ENCODE measurements at regions not wholly inside any gene's neighbourhood (a gene's known extent, or its start where the extent isn't known, plus 50 kb on each side); places are given as distances from the start of the nearest gene placed in this dataset.
A peak's percentile ranks its signal among the peaks of the same experiment; 100 is the strongest.

DNA sequence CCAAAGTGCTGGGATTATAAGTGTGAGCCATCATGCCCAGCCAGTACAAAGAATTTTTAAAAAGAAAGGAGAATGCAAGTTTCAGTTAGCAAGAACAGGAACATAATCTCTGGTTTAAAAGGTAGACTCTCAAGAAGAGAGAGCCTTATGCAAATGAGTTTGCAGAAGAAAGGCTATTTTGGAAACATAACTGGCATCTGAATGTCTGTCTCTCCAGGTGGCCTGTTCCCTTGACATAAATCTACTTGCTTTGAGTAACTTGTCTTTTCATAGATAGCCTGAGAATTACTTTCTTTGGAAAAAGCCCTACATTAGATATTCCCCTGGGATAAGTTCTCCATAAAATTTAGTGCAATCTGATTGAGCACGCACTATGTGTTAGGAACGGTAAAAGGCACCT, 109.6 kb downstream of the ICOS start:
- no peak for DNase-seq (ENCODE audit: low read depth in 2 of 2)

DNA sequence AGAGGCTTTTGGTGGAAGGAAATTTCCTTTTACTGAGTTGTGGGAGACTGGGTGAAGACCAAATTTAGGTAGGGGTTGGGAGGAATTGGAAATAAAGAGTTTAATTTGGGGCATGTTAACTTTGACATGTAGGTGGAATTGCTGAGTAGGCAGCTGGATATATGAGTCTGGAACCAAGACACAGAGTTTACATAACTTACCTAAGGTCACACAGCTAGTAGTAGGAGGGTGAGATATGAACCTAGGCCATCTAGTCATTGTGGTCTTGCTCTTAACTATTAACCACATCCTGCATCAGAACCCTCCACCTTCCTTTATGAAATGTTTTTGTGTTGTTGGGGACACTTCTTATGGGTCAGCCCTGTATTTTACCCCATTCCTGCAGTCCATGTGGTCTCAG, 113.1 kb downstream of the ICOS start:
- DNase-seq (ENCODE audit: low read depth in 2 of 2): no peak

DNA sequence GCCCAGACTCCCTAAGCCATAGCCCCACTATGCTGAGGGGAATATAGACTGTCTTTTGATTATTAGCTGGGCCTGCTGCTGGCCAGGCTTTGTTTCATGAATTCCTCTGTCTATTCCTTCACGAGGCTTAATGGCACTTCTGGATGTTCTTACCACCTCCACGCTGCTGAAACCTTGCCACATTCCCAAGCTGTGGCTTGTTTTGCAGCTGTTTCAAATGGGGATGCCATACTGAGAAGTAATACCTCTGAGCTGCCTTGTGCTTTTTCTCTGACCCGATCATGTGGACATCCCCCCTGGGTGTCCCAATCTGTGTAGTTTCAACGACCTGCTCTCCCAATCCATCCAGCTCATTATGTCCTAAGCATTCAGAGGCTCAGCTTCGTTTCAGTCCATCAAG, 114.1 kb downstream of the ICOS start:
- no peak for DNase-seq (ENCODE audit: low read depth in 2 of 2)

DNA sequence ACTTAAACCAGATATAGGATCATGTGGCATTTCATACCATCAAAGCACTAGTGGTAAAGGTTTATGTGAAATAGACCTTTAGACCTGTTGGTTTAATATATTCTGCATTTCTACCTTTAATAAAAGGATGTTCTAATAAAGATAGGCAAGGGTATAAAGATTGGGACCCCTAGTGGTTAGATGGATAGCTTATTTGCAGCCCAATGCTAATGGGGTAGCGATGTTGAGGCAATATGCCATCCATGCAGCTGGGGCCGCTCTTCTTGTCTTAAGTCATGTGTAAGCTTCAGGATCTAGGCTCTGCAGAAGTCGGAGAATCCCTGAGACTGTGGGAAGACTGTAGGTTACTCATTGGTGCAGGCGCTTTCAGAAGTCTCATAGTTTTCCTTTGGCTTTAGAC, 114.9 kb downstream of the ICOS start:
- DNase-seq (ENCODE audit: low read depth in 2 of 2): no peak

DNA sequence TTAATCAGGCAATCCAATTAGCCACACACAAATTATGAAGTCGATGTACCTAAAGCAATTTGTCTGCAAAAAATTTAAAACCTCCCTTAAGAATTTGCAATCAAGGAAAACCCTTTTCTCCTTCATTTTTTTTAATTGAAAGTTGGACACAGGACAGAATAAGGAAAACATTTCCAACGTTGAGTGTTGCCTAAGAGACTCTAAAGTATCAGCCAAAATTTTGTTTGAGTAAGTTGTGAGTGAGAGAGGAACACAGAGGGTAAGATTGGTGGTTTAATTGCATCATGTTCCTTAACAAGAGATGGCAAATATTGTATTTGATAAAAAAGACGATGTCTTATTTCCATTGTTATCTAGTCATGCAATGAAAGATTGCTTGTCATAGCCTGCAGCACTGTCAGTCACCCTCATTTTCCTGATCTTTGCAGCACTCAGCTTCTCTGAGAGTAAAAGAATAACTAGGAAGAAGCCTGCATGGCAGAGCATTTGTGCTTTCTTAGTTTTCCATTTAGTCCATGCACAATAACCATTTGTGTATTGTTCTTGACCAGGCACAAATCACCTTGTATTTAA, 115.5 kb downstream of the ICOS start:
- DNase-seq (ENCODE audit: low read depth in 2 of 2): no peak

DNA sequence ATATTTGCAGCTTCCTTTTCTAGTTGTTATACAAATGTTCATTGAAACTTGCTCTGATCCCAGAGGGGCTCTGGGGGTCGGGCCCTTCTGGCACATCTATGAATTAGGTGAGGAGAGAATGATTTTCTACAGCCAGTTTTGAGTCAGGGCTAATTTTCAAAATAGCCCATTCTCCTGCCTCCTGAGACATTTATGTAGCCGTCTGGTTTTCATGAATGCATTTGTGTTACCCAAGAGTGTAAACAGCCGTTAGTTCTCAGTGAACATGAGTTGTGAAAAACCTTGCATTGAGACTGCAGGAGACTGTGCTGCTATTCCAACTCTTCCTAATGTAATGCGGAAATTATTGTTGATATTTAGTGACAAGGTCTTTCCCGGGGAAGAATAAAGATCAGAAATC, 122.5 kb downstream of the ICOS start:
- DNase-seq (ENCODE audit: low read depth in 2 of 2): no peak

DNA sequence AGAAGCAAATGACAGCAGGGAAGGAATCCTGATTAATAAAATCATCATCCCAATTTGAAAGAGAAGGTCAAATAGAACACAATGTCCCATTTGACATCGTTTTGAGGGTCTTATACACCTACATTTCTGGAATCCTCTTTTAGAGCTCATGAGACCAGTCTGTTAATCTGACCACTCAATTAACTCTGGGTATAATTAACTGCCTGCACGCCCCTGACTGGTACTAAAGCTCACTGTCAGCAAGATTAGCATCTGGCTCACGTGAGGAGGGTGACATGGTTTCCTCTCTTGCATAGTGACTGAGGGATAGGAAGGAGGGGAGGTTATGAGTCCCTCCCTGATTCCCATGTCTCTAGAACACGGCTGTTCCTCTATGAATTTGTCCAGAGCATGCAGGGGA, 124.3 kb downstream of the ICOS start:
- DNase-seq (ENCODE audit: low read depth in 2 of 2): no peak

DNA sequence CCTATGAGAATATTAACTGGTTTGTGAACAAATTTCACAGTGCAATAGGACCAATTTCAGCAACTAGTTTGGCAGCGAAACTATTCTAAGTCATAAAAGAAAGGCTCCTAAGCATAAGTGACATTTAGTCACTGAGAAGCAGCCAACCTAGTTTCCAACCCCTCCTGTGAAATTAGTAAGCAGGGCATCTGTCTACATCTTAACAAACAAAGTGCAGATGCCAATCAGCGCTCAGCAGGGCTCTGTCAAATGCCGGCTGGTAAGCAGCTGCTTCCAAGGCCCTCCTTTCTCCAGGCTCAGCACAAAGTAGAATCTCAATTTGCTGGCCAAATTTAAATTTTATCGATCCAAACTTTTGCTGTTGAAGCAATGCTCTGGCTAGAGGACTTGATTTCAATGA, 124.7 kb downstream of the ICOS start:
- DNase-seq (ENCODE audit: low read depth in 2 of 2): no peak

DNA sequence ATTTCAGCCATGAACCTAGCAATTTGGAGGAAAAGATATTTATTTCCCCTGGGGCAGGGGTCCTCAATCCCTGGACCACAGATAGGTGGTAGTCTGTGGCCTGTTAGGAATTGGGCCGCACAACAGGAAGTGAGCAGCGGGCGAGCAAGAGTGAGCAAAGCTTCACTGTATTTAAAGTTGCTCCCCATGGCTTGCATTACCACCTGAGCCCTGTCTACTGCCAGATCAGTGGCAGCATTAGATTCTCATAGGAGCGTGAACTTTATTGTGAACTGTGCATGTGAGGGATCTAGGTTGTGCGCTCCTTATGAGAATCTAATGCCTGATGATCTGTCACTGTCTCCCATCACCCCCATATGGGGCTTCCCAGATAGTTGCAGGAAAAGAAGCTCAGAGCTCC, 127.6 kb downstream of the ICOS start:
- no peak for DNase-seq (ENCODE audit: low read depth in 2 of 2)

DNA sequence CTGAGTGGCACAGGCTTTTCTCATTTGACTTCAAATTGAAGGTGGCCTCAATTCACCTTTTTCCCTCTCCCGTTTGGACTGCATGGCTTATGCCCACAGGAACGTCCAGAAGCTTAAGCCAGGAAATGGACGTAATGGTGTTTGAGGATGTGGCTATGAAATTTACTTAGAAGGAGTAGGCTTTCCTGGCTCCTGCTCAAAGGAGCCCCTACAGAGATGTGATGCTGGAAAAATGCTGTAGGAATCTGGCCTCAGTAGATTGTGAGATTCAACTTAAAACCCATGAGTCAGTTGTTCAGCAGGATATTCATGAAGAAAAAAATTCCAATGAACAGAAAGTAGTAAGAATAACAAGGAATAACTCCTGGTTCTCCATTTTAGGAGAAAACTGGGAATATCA, 129.0 kb downstream of the ICOS start:
- DNase-seq (ENCODE audit: low read depth in 2 of 2): no peak

DNA sequence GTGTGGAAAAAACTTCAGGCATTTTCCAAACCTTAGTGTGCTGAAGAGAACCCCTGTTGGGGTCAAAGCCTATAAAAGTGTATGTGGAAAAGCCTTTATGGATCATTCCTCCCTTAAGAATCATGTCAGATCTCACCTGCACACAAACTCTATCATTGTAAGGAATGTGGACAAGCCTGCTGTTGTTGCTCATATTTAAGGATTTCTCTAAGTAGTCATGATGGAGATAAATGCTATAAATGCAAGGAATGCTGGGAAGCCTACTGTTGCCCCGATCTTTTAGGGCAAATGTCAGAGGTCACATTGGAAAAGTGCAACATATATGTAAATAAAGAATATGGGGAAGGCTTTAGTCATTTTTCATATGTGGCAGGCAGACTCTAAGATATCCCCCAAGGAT, 129.5 kb downstream of the ICOS start:
- no peak for DNase-seq (ENCODE audit: low read depth in 2 of 2)

DNA sequence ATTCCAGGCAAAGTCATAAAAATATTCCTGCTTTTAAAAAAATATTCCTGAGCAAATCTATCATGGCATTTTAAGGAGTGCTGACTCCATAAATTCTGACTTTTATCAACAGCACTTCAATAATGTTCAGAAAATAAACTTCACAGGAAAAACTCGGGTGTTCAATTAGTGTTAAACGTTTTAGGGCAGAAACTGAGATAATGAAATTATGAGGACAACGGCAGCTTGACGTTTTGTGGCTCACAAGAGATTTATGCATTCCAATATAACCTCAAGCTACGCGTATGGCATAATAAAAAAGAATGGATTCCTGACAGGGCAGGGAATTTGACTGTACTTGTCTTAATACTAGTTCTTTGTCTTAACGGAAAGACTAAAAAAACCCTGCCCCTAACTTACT, 133.2 kb downstream of the ICOS start:
- DNase-seq (ENCODE audit: low read depth in 2 of 2): no peak

DNA sequence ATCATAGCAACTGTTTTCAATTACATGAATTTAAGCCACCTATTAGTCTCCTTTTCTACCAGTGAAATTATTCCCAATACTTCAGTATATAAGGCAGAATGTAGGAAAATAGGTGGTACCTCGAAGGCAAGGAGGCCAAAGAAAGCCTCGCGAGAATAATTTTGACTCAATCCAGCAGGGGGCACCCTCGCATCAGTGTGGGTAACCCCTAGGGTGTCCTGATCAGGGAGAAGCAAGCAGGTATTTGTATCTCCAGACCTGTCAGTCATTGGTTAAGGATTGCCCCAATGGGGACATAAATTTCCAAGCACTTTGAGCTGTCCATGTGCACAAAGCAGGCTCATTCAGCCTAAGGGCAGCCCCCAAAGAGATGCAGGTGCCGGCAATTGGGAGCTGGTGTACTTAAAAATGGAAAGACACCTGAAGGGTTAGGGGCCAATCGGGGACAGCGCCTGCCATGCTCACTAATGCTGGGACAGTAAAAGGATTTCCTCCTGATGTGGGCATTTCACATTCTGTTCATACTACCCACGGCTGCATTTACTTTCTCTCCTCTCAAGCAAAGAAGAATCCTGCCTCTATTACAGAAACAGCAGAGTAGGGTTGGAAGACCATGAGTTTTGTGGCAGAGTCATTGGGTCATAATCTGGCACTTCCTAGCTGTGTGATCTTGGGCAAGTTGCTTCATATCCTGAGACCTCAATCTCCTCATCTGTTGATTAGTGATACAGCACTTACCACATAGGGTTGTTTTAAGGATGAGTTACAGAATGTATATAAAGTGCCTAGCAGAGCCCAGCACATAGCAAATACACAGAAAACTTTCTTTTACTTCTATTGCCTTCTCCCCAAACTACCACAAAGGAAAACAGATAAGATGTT, 136.1 kb downstream of the ICOS start:
- DNase-seq (ENCODE audit: low read depth in 2 of 2): no peak

DNA sequence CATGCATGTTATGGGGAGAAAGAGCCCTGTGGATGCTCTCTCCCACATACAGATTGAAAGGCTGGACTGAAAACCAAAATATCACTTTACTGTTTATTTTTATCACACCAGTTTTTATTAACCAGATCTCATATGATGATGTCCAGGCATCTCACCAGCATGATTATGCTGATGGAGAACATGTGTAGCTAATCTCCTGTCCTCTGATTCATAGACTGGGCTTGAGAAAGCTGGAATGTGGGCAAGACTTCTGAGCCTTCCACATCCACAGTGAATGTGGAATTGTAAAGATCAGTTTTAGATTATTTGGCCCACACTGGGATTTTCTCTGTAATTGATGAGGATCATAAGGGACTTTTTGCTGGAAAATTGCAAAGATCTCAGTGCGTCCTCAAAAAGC, 137.9 kb downstream of the ICOS start:
- DNase-seq (ENCODE audit: low read depth in 2 of 2): peak; percentile 18 to 25

DNA sequence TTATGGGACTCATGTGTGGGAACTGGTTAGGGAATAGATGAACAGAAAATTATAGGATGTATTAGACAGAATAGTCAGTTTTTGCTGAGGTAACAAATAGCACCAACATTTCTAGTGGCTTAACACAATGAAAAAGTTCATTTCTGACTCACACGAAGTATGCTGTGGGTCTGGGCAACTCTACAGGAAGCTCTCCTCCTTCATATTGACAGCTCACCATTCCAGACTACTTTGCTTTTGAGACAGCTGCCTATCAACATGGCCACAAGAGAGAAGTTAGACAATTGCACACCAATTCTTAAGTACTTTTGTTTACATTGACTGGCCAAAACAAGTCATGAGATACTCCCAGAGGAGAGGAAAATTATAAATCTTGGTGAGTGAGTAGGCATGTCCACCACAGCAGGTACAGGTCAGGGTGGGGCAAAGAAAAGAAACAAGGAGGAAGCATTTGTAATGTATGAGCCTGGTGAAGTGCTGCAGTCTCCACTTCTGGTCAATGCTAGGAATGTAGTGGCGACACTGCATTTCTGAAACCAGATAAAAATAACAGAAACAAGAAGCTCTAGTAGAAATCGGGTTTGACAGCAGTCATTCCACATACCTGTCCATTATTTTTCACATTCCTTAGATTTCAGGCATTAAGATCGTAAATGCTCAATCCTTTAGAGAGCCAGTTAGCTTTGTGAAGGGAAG, 141.6 kb downstream of the ICOS start:
- no peak for DNase-seq (ENCODE audit: low read depth in 2 of 2)

DNA sequence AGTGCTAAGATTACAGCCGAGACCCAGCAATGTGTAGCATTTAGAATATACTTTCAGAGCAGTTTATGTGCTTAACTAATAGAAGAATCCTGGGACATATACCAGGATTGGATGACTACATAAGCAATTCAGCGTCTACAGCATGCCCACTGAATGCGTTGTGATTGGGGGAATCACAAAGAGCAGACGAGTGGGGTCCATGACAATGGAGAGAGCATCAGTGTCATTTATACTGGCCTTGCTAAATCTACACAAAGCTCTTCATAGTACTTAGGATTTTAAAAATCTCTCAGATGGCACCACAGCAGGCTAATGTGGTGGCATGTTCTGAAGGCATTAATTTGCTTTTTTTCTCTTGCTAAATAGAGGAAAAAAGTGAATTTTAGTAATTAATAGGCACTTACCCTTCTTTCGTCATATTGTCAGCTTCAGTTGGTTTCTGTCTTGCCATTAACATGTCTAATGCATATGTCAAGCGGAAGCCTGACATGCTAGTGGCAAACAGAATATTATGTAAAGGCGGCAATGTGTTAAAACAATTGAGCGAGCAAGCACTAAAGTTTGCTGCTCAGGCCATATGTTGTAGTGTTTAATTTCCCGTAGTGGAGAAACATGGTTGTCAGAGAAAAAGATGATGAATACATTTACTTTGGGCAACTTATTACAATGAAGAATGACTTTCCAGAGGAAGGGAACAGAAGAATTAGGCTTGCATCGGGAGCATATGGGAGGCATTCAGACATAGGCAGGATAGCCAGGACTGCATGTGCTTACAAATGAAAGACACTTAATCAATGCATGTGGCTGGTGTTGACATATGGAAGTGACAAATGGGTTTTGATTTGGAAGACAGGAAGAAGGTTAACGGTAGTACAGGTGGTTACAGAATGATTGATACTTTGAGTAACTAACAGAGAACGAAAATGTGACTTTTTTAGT, 145.2 kb downstream of the ICOS start:
- no peak for DNase-seq (ENCODE audit: low read depth in 2 of 2)

DNA sequence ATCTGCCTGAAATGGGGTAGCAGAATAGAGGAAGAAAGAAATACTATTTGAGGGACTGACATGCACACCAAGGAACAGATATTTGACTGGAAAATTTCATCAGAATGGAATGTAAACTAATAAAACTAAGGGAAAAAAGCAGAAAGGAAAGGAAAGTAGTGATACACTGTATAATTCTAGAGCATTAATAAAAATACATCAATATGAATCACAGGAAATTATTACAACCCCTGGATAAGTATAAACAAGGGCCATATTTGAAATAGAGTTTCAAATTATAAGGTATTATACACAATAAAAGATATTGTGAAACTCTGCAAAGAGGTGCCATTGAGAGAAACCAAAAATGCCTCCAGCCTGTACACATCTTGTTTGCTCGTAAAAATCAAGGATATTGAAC, 149.6 kb downstream of the ICOS start:
- no peak for DNase-seq (ENCODE audit: low read depth in 2 of 2)

DNA sequence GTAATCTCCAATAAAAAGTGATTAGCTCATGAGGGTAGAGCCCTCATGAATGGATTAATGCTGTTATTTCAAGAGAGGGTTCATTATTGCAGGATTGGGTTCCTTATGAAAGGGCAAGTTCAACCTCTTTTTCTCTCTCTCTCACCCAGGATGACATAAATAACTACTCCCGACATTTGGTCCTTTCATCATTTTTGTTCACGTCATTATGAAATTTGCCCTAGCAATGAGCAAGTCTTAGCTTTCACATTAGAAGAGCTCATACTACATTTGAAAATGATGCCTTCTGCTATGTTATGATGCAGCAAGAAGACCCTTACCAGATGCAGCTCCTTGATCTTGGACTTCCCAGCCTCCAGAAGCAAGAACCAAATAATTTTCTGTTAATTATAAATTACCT, 152.5 kb downstream of the ICOS start:
- no peak for DNase-seq (ENCODE audit: low read depth in 2 of 2)

DNA sequence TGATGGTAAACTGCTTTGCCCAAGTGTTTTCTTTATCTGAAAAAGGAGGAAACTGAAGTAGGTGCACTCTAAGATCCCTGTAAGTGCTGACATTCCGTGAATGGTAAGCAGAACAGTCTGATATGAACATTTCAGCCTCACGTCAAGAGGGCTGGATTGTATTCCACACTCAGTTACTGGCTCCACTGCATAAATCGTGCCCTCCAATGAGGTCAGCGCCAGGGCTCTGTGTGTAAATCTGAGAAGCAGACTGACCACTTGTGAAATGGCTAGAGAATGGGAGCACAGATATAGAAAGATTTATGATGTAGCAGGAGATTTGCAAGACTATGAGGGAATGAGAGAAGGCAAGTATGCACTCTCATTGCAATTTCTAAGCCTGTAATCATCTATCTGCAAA, 153.0 kb downstream of the ICOS start:
- no peak for DNase-seq (ENCODE audit: low read depth in 2 of 2)

DNA sequence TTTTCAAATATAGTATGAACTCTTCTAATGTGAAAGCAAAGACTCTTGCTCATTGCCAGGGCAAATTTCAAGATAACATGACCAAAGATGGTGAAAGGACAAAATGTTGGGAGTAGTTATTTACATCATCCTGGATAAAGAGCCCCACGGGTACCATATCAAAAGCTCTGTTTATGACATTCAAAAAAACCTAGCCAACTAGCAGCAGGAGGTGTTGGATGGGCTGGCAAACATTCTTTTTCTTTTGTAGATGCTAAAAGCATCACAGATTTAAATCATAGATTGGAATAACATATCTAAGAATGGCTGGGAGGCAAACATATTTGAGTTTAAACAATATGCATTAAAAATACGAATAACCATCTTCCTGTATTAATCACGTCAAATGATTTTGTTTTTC, 153.5 kb downstream of the ICOS start:
- DNase-seq (ENCODE audit: low read depth in 2 of 2): no peak

DNA sequence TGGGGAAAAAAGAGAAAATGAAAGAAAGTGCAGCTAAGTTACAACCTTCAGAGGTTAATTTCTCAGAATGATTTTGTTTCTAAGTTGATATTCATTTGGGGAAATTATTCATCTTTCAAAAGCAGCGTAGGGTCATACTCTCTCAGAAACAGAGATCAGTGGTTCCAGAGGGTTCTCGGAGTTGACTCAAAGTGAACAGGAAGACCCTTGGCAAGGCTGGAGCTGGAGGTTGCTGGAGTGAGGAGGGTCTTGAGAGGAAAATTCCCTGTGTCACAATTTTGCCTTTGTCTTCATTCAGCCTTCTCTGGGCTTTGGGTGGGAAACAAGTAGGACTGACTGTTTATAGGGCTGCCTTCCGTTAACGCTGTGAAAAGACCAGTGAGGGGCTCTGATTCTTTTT, 168.2 kb downstream of the ICOS start:
- DNase-seq (ENCODE audit: low read depth in 2 of 2): no peak

DNA sequence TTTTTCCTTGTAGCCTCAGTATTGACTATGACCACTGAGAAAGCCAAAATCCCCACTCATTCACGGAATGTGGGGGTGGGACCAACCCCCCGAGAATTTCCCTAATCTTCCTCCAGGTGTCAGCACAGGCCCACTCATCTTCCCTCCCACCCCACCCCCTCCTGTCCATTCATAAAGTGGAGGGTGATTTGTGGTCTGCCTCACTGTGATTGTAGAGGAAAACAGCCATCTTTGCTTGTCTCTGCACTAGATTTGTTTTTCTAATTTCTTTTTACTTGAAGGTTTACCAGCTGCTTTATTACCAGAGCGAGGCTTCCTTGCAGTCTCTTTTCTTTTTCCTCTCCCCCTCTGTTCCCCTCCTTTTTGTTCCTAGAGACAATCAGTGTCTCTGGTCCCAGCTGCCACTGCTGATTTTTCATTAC, 171.8 kb downstream of the ICOS start:
- DNase-seq (ENCODE audit: low read depth in 2 of 2): peak; percentile 6 to 13

All from fibroblast of skin of left quadriceps (primary cell).